Mesodermal cell (in vitro differentiated cells): ENCODE measurements at regions not wholly inside any gene's neighbourhood (a gene's known extent, or its start where the extent isn't known, plus 50 kb on each side); places are given as distances from the start of the nearest gene placed in this dataset.

Experiments
- H3K27ac ChIP-seq: 2 replicates; pipeline ENCODE4 v1.7.0; 2013; ENCODE audit warnings: mild to moderate bottlenecking, low read depth, low read length, moderate library complexity; ENCODE audit not compliant: severe bottlenecking
- H3K36me3 ChIP-seq: 2 replicates; pipeline ENCODE4 v1.7.1; 2013; ENCODE audit warnings: mild to moderate bottlenecking, low read length, moderate library complexity; ENCODE audit not compliant: control insufficient read depth, insufficient read depth
- H3K4me1 ChIP-seq: one replicate; pipeline ENCODE4 v1.7.1; 2013; ENCODE audit warnings: mild to moderate bottlenecking, low read length; ENCODE audit not compliant: insufficient read depth, control insufficient read depth, poor library complexity, severe bottlenecking
- H3K4me3 ChIP-seq: 2 replicates; pipeline ENCODE4 v1.7.0; 2013; ENCODE audit warnings: low read length, control low read depth, mild to moderate bottlenecking; ENCODE audit not compliant: insufficient read depth, poor library complexity, severe bottlenecking; ENCODE audit errors: extremely low read depth
- H3K9me3 ChIP-seq: 2 replicates; pipeline ENCODE4 v1.7.1; 2013; ENCODE audit warnings: mild to moderate bottlenecking, low read length, moderate library complexity; ENCODE audit not compliant: control insufficient read depth
- WGBS, 2 experiments: methylation state at CpG; one replicate each; pipeline ENCODE4 v1.1.5; 2013; ENCODE audit warnings: missing lambda C conversion rate in 2 of 2; ENCODE audit not compliant: insufficient coverage in 2 of 2; 5-methylcytosine and 5-hydroxymethylcytosine counted together

- Histone ChIP-seq H3K4me1 (no peaks in the 10 kb centered on the region), H3K9me3 (no peaks in the 10 kb centered on the region), H3K27ac (no peak overlapping the region), H3K4me3 (no peak overlapping the region), H3K36me3 (no peaks in the 10 kb centered on the region)
- no CpG with 5 or more reads among the region's 1 CpG for WGBS, 2 experiments
These were observed 1074.5 kb upstream of the PRKX start for GRCh38 chrX:4787971-4788370.

- no peaks in the 10 kb centered on the region for H3K9me3 ChIP-seq
- H3K4me1 ChIP-seq: peaks cover 3% of the 10 kb centered on the region
- no peak overlapping the region for H3K4me3 ChIP-seq
- no CpG with 5 or more reads among the region's 2 CpGs for WGBS, 2 experiments
- H3K27ac ChIP-seq: no peak overlapping the region
- no peaks in the 10 kb centered on the region for H3K36me3 ChIP-seq
These were observed 1051.4 kb upstream of the PRKX start for GRCh38 chrX:4764888-4765287.

- no peaks in the 10 kb centered on the region for H3K36me3 ChIP-seq
- WGBS, 2 experiments: no CpG with 5 or more reads among the region's 3 CpGs
- H3K4me3 ChIP-seq: no peak overlapping the region
- no peak overlapping the region for H3K27ac ChIP-seq
- peaks cover 3% of the 10 kb centered on the region for H3K4me1 ChIP-seq
- no peaks in the 10 kb centered on the region for H3K9me3 ChIP-seq
These were observed 1048.7 kb upstream of the PRKX start for GRCh38 chrX:4762196-4762595.

GRCh38 chrX:4754878-4755604, 1041.6 kb upstream of the PRKX start:
- H3K4me3 ChIP-seq: no peak overlapping the region

GRCh38 chrX:4741024-4741423, 1027.6 kb upstream of the PRKX start:
- Histone ChIP-seq H3K27ac (no peak overlapping the region), H3K4me3 (no peak overlapping the region), H3K4me1 (no peaks in the 10 kb centered on the region), H3K36me3 (no peaks in the 10 kb centered on the region), H3K9me3 (no peaks in the 10 kb centered on the region)
- no CpG with 5 or more reads among the region's 5 CpGs for WGBS, 2 experiments

More at GRCh38 chrX:4754878-4755604, 1041.6 kb upstream of the PRKX start:
- H3K9me3 ChIP-seq: no peaks in the 10 kb centered on the region
- 85 to 95% methylated on average over 2 to 3 of the region's 8 CpGs for WGBS, 2 experiments
- no peak overlapping the region for H3K27ac ChIP-seq
- no peaks in the 10 kb centered on the region for H3K4me1 ChIP-seq
- no peaks in the 10 kb centered on the region for H3K36me3 ChIP-seq

- Histone ChIP-seq H3K9me3 (no peaks in the 10 kb centered on the region), H3K27ac (no peak overlapping the region), H3K36me3 (no peaks in the 10 kb centered on the region), H3K4me3 (no peak overlapping the region), H3K4me1 (no peaks in the 10 kb centered on the region)
- WGBS, 2 experiments: 82 to 100% methylated on average over 1 to 2 of the region's 2 CpGs
These were observed 1021.9 kb upstream of the PRKX start for GRCh38 chrX:4735299-4735698.

GRCh38 chrX:4710618-4711433, 997.4 kb upstream of the PRKX start:
- Histone ChIP-seq H3K36me3 (no peaks in the 10 kb centered on the region), H3K27ac (peak overlapping the region; percentile 57), H3K9me3 (no peaks in the 10 kb centered on the region), H3K4me1 (peaks cover 7% of the 10 kb centered on the region), H3K4me3 (no peak overlapping the region)
- WGBS, 2 experiments: 67 to 83% methylated on average over 2 to 4 of the region's 10 CpGs

GRCh38 chrX:4708970-4709760, 995.7 kb upstream of the PRKX start:
- Histone ChIP-seq H3K36me3 (no peaks in the 10 kb centered on the region), H3K4me1 (peaks cover 7% of the 10 kb centered on the region), H3K9me3 (no peaks in the 10 kb centered on the region), H3K27ac (no peak overlapping the region), H3K4me3 (no peak overlapping the region)
- WGBS, 2 experiments: no CpG with 5 or more reads among the region's 4 CpGs

GRCh38 chrX:4706961-4707360, 993.5 kb upstream of the PRKX start:
- WGBS, 2 experiments: 81 to 83% methylated on average over 1 to 3 of the region's 7 CpGs
- Histone ChIP-seq H3K36me3 (no peaks in the 10 kb centered on the region), H3K9me3 (no peaks in the 10 kb centered on the region)

GRCh38 chrX:4690521-4690920, 977.1 kb upstream of the PRKX start:
- H3K4me1 ChIP-seq: no peaks in the 10 kb centered on the region
- H3K36me3 ChIP-seq: no peaks in the 10 kb centered on the region
- H3K27ac ChIP-seq: no peak overlapping the region
- H3K9me3 ChIP-seq: no peaks in the 10 kb centered on the region
- H3K4me3 ChIP-seq: no peak overlapping the region
- no CpG with 5 or more reads among the region's 2 CpGs for WGBS, 2 experiments

More at GRCh38 chrX:4706961-4707360, 993.5 kb upstream of the PRKX start:
- no peak overlapping the region for H3K4me3 ChIP-seq
- H3K27ac ChIP-seq: no peak overlapping the region
- peaks cover 7% of the 10 kb centered on the region for H3K4me1 ChIP-seq
